Adipocyte (in vitro differentiated cells): ENCODE measurements at regions not wholly inside any gene's neighbourhood (a gene's known extent, or its start where the extent isn't known, plus 50 kb on each side); places are given as distances from the start of the nearest gene placed in this dataset.

Source experiments
- DNase-seq: peaks from one replicate; pipeline ENCODE4 v3.0.0-alpha.2; 2015; ENCODE audit warnings: low read depth
- H3K27me3 ChIP-seq: replicated peaks from 2 replicates; pipeline ENCODE4 v1.7.0; 2013; ENCODE audit warnings: mild to moderate bottlenecking, low read length, moderate library complexity; ENCODE audit not compliant: control insufficient read depth, insufficient read depth
- H3K36me3 ChIP-seq: 2 replicates; pipeline ENCODE4 v1.7.0; 2013; ENCODE audit warnings: low read length, mild to moderate bottlenecking, moderate library complexity; ENCODE audit not compliant: control insufficient read depth, insufficient read depth, severe bottlenecking
- H3K4me1 ChIP-seq: 2 replicates; pipeline ENCODE4 v1.7.0; 2013; ENCODE audit warnings: mild to moderate bottlenecking, low read length, moderate library complexity; ENCODE audit not compliant: control insufficient read depth, insufficient read depth
- H3K4me3 ChIP-seq: 2 replicates; pipeline ENCODE4 v1.7.0; 2013; ENCODE audit warnings: mild to moderate bottlenecking, low read length, moderate library complexity
- H3K9ac ChIP-seq: 2 replicates; pipeline ENCODE4 v1.7.0; 2013; ENCODE audit warnings: mild to moderate bottlenecking, low read length, moderate library complexity
- H3K9me3 ChIP-seq: 2 replicates; pipeline ENCODE4 v1.7.0; 2013; ENCODE audit warnings: mild to moderate bottlenecking, low read length, moderate library complexity; ENCODE audit not compliant: control insufficient read depth

DNA sequence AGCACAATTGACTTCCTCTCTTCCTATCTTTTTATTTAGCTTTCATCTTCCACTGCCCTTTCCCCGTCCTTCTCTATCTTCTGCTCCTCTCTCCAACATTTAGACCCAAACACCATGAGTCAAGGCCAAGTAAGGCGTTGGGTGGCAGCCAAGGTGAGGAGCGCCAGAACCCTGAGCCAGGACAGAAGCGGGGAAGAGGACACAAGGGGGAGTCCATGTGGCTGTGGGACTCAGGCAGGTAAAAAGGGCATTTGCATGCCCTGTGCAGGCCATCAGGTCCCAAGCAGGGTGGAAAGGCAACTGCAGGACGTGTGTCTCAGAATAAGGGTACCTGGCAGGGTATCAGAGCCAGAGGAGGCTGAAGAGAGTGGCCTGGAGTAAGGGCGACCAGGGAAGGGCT lies 192.4 kb upstream of the PFKP start:
- no peak overlapping the region for H3K9ac ChIP-seq
- H3K36me3 ChIP-seq, result no peaks in the 10 kb centered on the region
- no peak for DNase-seq
- no peaks in the 10 kb centered on the region for H3K4me1 ChIP-seq
- H3K4me3 ChIP-seq, result no peak overlapping the region
- H3K9me3 ChIP-seq, result no peaks in the 10 kb centered on the region
- H3K27me3 ChIP-seq, result peaks cover 9% of the 10 kb centered on the region

DNA sequence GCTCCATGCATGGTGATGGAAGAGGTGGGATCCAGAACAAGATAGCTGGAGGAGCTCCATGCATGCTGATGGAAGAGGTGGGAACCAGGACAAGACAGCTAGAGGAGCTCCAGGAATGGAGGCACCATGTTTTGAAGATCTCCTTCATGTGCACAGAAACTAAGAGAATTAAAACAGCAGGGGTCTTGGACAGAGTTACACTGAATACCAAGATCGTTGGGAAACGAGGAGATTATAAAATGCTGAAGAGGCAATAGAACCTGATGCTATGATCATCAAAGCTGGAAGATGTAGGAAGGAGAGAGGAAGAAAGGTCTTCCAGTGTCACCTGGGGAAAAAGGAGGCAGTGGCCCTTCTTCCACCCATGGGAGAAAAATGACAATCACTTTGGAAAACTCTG lies 193.6 kb upstream of the PFKP start:
- Histone ChIP-seq H3K4me3 (no peak overlapping the region), H3K9ac (no peak overlapping the region), H3K36me3 (no peaks in the 10 kb centered on the region), H3K27me3 (peaks cover 5% of the 10 kb centered on the region), H3K4me1 (no peaks in the 10 kb centered on the region), H3K9me3 (no peaks in the 10 kb centered on the region)
- DNase-seq, result no peak

GRCh38 chr10:2871673-2872219 lies 195.6 kb upstream of the PFKP start:
- H3K9me3 ChIP-seq, result no peaks in the 10 kb centered on the region
- H3K9ac ChIP-seq, result no peak overlapping the region
- peaks cover 5% of the 10 kb centered on the region for H3K27me3 ChIP-seq
- no peak for DNase-seq
- no peak overlapping the region for H3K4me3 ChIP-seq
- H3K36me3 ChIP-seq, result no peaks in the 10 kb centered on the region
- no peaks in the 10 kb centered on the region for H3K4me1 ChIP-seq

- peaks cover 5% of the 10 kb centered on the region for H3K27me3 ChIP-seq
- no peak overlapping the region for H3K4me3 ChIP-seq
- no peak for DNase-seq
- H3K9ac ChIP-seq, result no peak overlapping the region
- no peaks in the 10 kb centered on the region for H3K9me3 ChIP-seq
- H3K36me3 ChIP-seq, result no peaks in the 10 kb centered on the region
- H3K4me1 ChIP-seq, result no peaks in the 10 kb centered on the region
These were observed 196.7 kb upstream of the PFKP start for GRCh38 chr10:2870654-2871053.

- DNase-seq, result no peak
- Histone ChIP-seq H3K4me3 (no peak overlapping the region), H3K9me3 (no peaks in the 10 kb centered on the region), H3K9ac (no peak overlapping the region), H3K4me1 (no peaks in the 10 kb centered on the region), H3K27me3 (no peaks in the 10 kb centered on the region), H3K36me3 (no peaks in the 10 kb centered on the region)
These were observed 199.5 kb upstream of the PFKP start for GRCh38 chr10:2867788-2868299.

DNA sequence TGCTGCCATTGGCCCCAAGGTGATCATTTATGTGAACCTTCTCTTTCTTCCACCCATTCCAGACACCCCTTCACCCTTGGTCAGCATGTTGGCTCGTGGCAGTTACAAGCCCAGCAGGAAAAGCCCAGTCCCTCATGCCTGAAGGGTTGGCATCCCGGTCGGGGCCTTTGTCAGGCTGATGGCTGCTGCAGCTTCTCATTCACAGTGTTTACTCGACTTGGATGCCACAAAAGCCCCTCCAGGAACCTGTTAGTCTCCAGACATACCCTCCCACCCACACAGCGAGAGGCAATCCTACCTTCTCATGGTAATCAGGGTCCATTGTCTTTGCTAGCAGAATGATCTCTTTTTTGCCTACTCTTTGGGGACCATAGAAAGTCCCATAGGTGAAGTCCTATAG lies 200.8 kb upstream of the PFKP start:
- no peak overlapping the region for H3K4me3 ChIP-seq
- DNase-seq, result no peak
- H3K27me3 ChIP-seq, result no peaks in the 10 kb centered on the region
- H3K9me3 ChIP-seq, result no peaks in the 10 kb centered on the region
- H3K4me1 ChIP-seq, result no peaks in the 10 kb centered on the region
- H3K9ac ChIP-seq, result no peak overlapping the region
- no peaks in the 10 kb centered on the region for H3K36me3 ChIP-seq

DNA sequence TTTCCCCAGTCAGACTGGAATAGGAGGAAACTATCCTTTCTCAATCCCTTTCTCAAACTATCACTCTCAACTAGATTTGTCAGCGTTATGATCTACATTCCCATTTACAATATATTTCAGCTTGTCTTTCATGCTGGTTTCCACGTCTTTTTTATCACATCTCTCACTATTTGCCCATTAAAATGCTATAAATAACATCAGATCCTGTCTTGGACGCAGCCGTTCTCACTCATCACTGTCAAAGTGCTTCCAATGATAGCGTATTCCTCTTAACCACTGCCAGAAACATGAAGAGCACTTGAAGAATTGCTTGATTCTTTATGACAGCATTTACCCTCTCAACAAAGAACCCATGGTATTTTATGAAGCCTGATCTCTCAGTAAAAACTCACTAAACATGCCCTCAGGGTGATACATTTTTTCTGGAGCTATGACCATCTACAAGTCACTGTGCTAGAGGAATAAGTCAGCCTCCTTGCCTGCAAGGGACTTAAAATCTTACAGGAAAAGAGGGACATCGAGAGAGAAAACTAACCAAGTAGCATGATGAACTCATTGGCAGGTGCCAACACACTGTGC lies 205.6 kb upstream of the PFKP start:
- peaks cover 20% of the 10 kb centered on the region for H3K9me3 ChIP-seq
- H3K9ac ChIP-seq, result no peak overlapping the region
- DNase-seq, result no peak
- no peak overlapping the region for H3K4me3 ChIP-seq
- H3K36me3 ChIP-seq, result no peaks in the 10 kb centered on the region
- H3K4me1 ChIP-seq, result no peaks in the 10 kb centered on the region
- H3K27me3 ChIP-seq, result no peaks in the 10 kb centered on the region

DNA sequence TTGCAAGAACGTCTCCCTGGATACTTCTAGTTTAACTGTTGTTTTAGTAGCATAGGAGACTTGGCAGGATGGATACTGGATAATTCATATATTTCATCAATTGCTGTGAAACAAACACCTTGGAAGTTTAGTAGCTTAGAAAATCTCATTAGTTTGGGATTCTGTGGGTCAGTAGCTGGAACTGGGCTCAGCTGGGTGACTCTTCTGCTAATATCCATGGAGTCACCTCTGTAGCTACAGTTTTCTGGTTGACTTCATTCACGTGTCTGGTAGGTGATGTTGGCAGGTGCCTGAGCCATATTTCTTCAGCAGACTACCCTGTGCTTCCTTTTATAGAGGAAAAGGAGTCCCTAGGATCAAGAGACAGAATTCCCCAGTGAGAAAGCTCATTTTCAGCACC lies 208.9 kb upstream of the PFKP start:
- peaks cover 20% of the 10 kb centered on the region for H3K9me3 ChIP-seq
- H3K9ac ChIP-seq, result no peak overlapping the region
- H3K4me1 ChIP-seq, result no peaks in the 10 kb centered on the region
- no peak for DNase-seq
- H3K27me3 ChIP-seq, result peaks cover 11% of the 10 kb centered on the region
- no peaks in the 10 kb centered on the region for H3K36me3 ChIP-seq
- no peak overlapping the region for H3K4me3 ChIP-seq

DNA sequence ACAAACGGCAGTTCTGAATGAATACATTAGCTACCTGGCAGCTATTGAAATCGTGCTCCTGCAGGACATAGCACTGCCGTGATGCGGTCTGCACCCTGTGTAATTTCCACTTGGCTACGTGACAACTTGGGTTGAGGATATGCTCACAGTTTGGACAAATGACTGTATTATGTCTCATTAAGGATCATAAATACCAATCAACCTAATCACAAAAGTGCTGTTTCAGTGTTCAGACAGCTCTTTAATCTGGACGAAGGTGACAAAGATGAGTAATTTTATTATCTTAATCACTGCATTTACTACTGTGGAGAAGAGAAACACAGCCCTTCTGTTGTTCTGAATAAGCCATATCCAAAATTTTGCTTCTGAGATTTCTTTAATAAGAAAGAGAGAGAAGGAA lies 210.8 kb upstream of the PFKP start:
- Histone ChIP-seq H3K27me3 (peaks cover 11% of the 10 kb centered on the region), H3K4me1 (no peaks in the 10 kb centered on the region), H3K9me3 (peaks cover 20% of the 10 kb centered on the region), H3K4me3 (no peak overlapping the region), H3K36me3 (no peaks in the 10 kb centered on the region), H3K9ac (no peak overlapping the region)
- no peak for DNase-seq

- Histone ChIP-seq H3K9ac (no peak overlapping the region), H3K4me1 (no peaks in the 10 kb centered on the region), H3K36me3 (no peaks in the 10 kb centered on the region), H3K9me3 (peaks cover 2% of the 10 kb centered on the region), H3K27me3 (peaks cover 11% of the 10 kb centered on the region), H3K4me3 (no peak overlapping the region)
- no peak for DNase-seq
These were observed 214.6 kb upstream of the PFKP start for GRCh38 chr10:2852574-2853323.

DNA sequence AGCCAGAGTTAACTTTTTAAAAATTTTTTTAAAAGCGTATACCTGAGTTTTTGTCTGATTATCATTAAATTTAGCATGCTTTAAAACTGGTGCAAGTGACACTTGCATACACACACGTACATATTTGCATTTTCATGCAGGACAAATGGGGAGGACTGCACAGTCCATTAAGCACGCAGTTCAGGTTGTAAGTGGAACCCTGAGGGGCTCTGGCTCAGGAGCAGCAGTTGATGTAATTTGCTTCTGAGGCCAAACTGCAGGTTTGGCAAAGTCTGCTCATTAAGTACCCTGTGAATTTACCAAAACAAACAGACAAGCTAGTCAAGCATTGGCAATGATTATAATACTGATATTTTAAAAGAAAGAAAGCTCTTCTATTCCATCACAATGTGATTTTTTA lies 215.8 kb upstream of the PFKP start:
- Histone ChIP-seq H3K4me1 (no peaks in the 10 kb centered on the region), H3K9ac (no peak overlapping the region), H3K4me3 (no peak overlapping the region), H3K9me3 (no peaks in the 10 kb centered on the region), H3K27me3 (peaks cover 11% of the 10 kb centered on the region), H3K36me3 (no peaks in the 10 kb centered on the region)
- no peak for DNase-seq
